Activated naive CD4-positive, alpha-beta T cell treated with anti-CD3 and anti-CD28 coated beads for 36 hours (primary cell): ENCODE measurements at regions not wholly inside any gene's neighbourhood (a gene's known extent, or its start where the extent isn't known, plus 50 kb on each side); places are given as distances from the start of the nearest gene placed in this dataset.

ENCODE experiments used
- CTCF ChIA-PET: fragments of 350-600 bp; sonication (Branson Sonifier 250); formaldehyde crosslinking; loops from one replicate; lab custom pipeline; 2021; ENCODE audit warnings: antibody characterized with exemption; lab: Charles Lee
- DNase-seq: peaks from one replicate; pipeline ENCODE4 v3.0.0-alpha.2; 2020
- H3K27ac Mint-ChIP-seq: one replicate; pipeline ENCODE4 v1.8.0; 2021; ENCODE audit warnings: mild to moderate bottlenecking, mixed read lengths
- H3K27me3 Mint-ChIP-seq: one replicate; pipeline ENCODE4 v1.8.0; 2021; ENCODE audit warnings: low read depth, mixed read lengths
- H3K36me3 Mint-ChIP-seq: one replicate; pipeline ENCODE4 v1.8.0; 2021; ENCODE audit warnings: low read depth, mixed read lengths
- H3K4me1 Mint-ChIP-seq: one replicate; pipeline ENCODE4 v1.8.0; 2021; ENCODE audit warnings: low read depth, mixed read lengths
- H3K4me3 Mint-ChIP-seq: one replicate; pipeline ENCODE4 v1.8.0; 2021; ENCODE audit warnings: mild to moderate bottlenecking, moderate library complexity, mixed read lengths
- H3K9me3 Mint-ChIP-seq: one replicate; pipeline ENCODE4 v1.8.0; 2021; ENCODE audit warnings: mixed read lengths
- intact Hi-C: fragments of 100-400 bp; cut with micrococcal nuclease; formaldehyde crosslinking; loops from one replicate; pipeline ENCODE4 v1.15.1; 2023

GRCh38 chr6:84466511-84466910, 239.1 kb upstream of the CEP162 start:
- H3K4me3 Mint-ChIP-seq, result no peak overlapping the region
- DNase-seq, result no peak
- no peaks in the 10 kb centered on the region for H3K4me1 Mint-ChIP-seq
- intact Hi-C loops, result no loop called here
- no peaks in the 10 kb centered on the region for H3K36me3 Mint-ChIP-seq
- H3K27me3 Mint-ChIP-seq, result no peaks in the 10 kb centered on the region
- H3K9me3 Mint-ChIP-seq, result no peaks in the 10 kb centered on the region
- H3K27ac Mint-ChIP-seq, result no peak overlapping the region
- CTCF ChIA-PET, result interaction anchor here (0.7 kb wide), 1 partner anchor 628 kb away, joined by 3 read pairs; no protein-coding TSS in a partner anchor

GRCh38 chr6:84464471-84464870, 237.0 kb upstream of the CEP162 start:
- Mint-ChIP-seq H3K27ac (no peak overlapping the region), H3K27me3 (no peaks in the 10 kb centered on the region), H3K4me3 (no peak overlapping the region), H3K9me3 (no peaks in the 10 kb centered on the region), H3K36me3 (no peaks in the 10 kb centered on the region), H3K4me1 (no peaks in the 10 kb centered on the region)
- intact Hi-C loops, result no loop called here
- CTCF ChIA-PET, result no interaction called here
- no peak for DNase-seq

DNA sequence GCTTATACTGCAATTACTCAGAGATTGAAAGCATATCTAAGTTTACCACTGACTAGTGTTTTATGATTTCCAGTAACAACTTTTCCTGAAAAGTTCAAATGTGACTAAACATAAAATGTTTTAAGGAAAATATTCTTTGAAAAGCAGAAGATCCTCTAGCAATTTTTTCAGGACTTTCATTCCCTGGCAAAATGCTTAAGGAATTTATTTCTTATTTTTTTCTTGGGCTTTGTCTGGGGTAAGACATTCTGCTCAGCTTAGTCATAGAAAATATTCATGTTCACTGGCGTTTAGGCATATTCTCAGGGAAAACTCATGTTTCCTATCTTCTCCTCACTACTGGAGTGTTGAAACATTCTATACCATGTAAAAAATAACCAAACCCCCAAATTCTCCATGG, 235.3 kb upstream of the CEP162 start:
- H3K4me3 Mint-ChIP-seq, result no peak overlapping the region
- intact Hi-C loops, result no loop called here
- CTCF ChIA-PET, result no interaction called here

DNA sequence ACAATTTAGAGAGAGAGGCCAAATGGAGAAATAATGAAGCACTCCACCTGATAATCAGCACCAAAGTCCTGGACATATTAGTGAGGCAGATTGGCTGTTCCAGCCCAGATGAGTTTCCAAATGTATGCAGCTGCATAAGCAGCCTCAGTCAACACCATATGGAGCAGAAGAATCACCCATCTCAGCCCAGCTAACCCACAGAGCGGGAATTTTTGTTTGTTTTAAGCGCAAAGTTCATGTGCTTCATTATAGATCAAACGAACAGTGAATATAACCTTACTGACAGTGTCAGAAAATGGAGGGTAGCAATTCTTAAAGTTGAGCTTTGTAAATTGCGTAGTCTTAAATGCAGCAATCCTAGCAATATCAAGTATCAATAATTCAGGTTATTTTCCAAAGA, 234.0 kb upstream of the CEP162 start:
- Mint-ChIP-seq H3K27ac (no peak overlapping the region), H3K4me1 (no peaks in the 10 kb centered on the region), H3K9me3 (no peaks in the 10 kb centered on the region), H3K27me3 (no peaks in the 10 kb centered on the region), H3K4me3 (no peak overlapping the region), H3K36me3 (no peaks in the 10 kb centered on the region)
- CTCF ChIA-PET, result no interaction called here
- DNase-seq, result no peak
- intact Hi-C loops, result no loop called here

More for the DNA sequence above, 235.3 kb upstream of the CEP162 start:
- no peaks in the 10 kb centered on the region for H3K9me3 Mint-ChIP-seq
- H3K4me1 Mint-ChIP-seq, result no peaks in the 10 kb centered on the region
- no peaks in the 10 kb centered on the region for H3K36me3 Mint-ChIP-seq
- DNase-seq, result no peak
- H3K27ac Mint-ChIP-seq, result no peak overlapping the region
- no peaks in the 10 kb centered on the region for H3K27me3 Mint-ChIP-seq

DNA sequence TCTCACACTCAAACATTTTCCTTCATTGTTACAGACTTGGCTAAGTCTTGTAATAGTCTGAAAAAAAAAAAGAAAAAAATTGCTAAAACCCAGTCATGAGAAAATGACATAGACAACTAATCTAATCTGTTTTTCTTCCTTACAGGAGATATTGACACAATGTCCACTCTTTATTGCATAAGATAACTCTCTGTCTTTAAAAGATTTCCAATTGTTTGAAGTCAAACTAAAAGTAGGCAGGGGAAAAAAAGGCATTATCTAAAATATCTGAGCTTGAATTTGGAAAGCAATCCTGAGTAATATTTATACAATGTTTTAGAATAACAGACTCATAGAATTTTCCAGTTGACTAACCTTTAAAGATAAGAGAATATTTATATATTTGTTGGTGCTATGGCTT, 233.0 kb upstream of the CEP162 start:
- Mint-ChIP-seq H3K4me1 (no peaks in the 10 kb centered on the region), H3K9me3 (no peaks in the 10 kb centered on the region), H3K27me3 (no peaks in the 10 kb centered on the region), H3K36me3 (no peaks in the 10 kb centered on the region), H3K4me3 (no peak overlapping the region), H3K27ac (no peak overlapping the region)
- intact Hi-C loops, result no loop called here
- CTCF ChIA-PET, result no interaction called here
- no peak for DNase-seq

GRCh38 chr6:84459401-84459800, 232.0 kb upstream of the CEP162 start:
- Mint-ChIP-seq H3K4me3 (no peak overlapping the region), H3K27me3 (no peaks in the 10 kb centered on the region), H3K4me1 (no peaks in the 10 kb centered on the region), H3K27ac (no peak overlapping the region), H3K9me3 (no peaks in the 10 kb centered on the region), H3K36me3 (no peaks in the 10 kb centered on the region)
- CTCF ChIA-PET, result no interaction called here
- DNase-seq, result no peak
- intact Hi-C loops, result no loop called here

- no peaks in the 10 kb centered on the region for H3K4me1 Mint-ChIP-seq
- H3K27me3 Mint-ChIP-seq, result no peaks in the 10 kb centered on the region
- no peaks in the 10 kb centered on the region for H3K9me3 Mint-ChIP-seq
- H3K4me3 Mint-ChIP-seq, result no peak overlapping the region
- no peak for DNase-seq
- intact Hi-C loops, result no loop called here
- H3K36me3 Mint-ChIP-seq, result no peaks in the 10 kb centered on the region
- CTCF ChIA-PET, result no interaction called here
- no peak overlapping the region for H3K27ac Mint-ChIP-seq
These were observed 230.8 kb upstream of the CEP162 start for GRCh38 chr6:84458271-84458670.

GRCh38 chr6:84457276-84457675, 229.8 kb upstream of the CEP162 start:
- DNase-seq, result no peak
- Mint-ChIP-seq H3K27ac (no peak overlapping the region), H3K27me3 (no peaks in the 10 kb centered on the region), H3K9me3 (peaks cover 2% of the 10 kb centered on the region), H3K36me3 (no peaks in the 10 kb centered on the region), H3K4me1 (no peaks in the 10 kb centered on the region), H3K4me3 (no peak overlapping the region)
- intact Hi-C loops, result no loop called here
- CTCF ChIA-PET, result no interaction called here

DNA sequence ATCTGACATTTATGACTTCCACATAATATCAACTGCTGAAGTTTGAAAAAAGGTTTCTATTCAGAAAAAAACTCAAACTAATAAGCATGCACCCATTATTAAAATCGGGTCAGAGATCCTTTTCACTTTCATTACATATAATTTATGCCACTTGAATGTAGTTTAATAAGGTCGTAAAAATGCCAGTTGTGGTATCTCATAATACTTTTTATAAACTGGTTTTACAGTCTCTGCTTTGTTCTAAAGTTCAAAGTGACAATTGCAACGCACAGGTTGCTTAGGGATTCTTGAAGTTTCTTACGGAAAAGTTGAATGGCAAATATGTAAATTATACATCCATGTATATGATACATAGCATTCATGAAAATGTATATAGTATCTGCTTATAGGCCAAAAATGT, 229.4 kb upstream of the CEP162 start:
- peaks cover 2% of the 10 kb centered on the region for H3K9me3 Mint-ChIP-seq
- no peak for DNase-seq
- intact Hi-C loops, result no loop called here
- no peak overlapping the region for H3K4me3 Mint-ChIP-seq
- H3K36me3 Mint-ChIP-seq, result no peaks in the 10 kb centered on the region
- CTCF ChIA-PET, result no interaction called here
- H3K4me1 Mint-ChIP-seq, result no peaks in the 10 kb centered on the region
- no peak overlapping the region for H3K27ac Mint-ChIP-seq
- H3K27me3 Mint-ChIP-seq, result no peaks in the 10 kb centered on the region

- DNase-seq, result no peak
- H3K4me1 Mint-ChIP-seq, result no peaks in the 10 kb centered on the region
- peaks cover 2% of the 10 kb centered on the region for H3K9me3 Mint-ChIP-seq
- intact Hi-C loops, result no loop called here
- H3K27ac Mint-ChIP-seq, result no peak overlapping the region
- H3K36me3 Mint-ChIP-seq, result no peaks in the 10 kb centered on the region
- H3K4me3 Mint-ChIP-seq, result no peak overlapping the region
- CTCF ChIA-PET, result no interaction called here
- no peaks in the 10 kb centered on the region for H3K27me3 Mint-ChIP-seq
These were observed 228.1 kb upstream of the CEP162 start for GRCh38 chr6:84455511-84456029.

DNA sequence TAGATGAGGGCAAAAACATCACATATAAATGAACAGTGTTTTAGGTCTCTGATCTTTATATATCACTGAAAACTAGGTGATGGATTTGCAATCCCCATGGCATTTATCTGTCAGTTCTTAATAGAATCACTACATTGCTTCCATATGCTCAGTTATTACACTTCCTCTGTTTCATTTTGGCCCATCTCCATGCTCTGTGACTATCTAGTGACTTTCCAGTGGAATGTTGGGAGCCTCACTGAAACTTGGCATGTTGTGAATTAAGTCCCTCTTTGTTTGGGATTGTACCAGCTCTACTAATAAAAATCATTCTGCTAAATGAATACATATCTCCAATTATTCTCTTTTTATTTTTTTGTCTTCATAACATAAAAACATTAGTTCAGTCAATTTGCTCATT, 226.1 kb upstream of the CEP162 start:
- H3K9me3 Mint-ChIP-seq, result peaks cover 2% of the 10 kb centered on the region
- H3K4me3 Mint-ChIP-seq, result no peak overlapping the region
- H3K36me3 Mint-ChIP-seq, result no peaks in the 10 kb centered on the region

DNA sequence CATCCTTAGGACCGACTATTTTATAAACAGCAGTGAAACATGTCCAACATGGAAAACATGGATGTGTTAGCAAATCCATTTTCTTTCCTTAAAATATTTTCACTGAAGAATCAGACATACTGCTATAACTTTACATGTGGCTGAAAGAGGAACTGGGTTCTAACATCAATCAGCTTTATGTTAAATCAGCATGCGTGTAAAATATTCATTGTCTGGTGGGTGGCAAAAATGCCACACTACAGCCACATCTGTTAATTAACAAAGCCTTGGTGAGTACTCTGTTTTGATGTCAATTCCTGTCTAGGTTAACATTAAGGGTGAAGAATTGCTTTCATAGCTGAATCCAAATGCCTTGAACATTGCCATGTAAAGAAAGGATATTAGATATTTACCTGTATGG, 222.6 kb upstream of the CEP162 start:
- Mint-ChIP-seq H3K27me3 (no peaks in the 10 kb centered on the region), H3K27ac (no peak overlapping the region), H3K4me3 (no peak overlapping the region), H3K9me3 (peaks cover 2% of the 10 kb centered on the region), H3K36me3 (no peaks in the 10 kb centered on the region), H3K4me1 (no peaks in the 10 kb centered on the region)
- DNase-seq, result no peak
- intact Hi-C loops, result no loop called here
- CTCF ChIA-PET, result no interaction called here

More for the DNA sequence above, 226.1 kb upstream of the CEP162 start:
- CTCF ChIA-PET, result no interaction called here
- H3K27ac Mint-ChIP-seq, result no peak overlapping the region
- H3K27me3 Mint-ChIP-seq, result no peaks in the 10 kb centered on the region
- H3K4me1 Mint-ChIP-seq, result no peaks in the 10 kb centered on the region
- intact Hi-C loops, result no loop called here
- no peak for DNase-seq

- Mint-ChIP-seq H3K27me3 (no peaks in the 10 kb centered on the region), H3K4me3 (no peak overlapping the region), H3K4me1 (no peaks in the 10 kb centered on the region), H3K36me3 (no peaks in the 10 kb centered on the region), H3K27ac (no peak overlapping the region), H3K9me3 (peaks cover 2% of the 10 kb centered on the region)
- CTCF ChIA-PET, result no interaction called here
- intact Hi-C loops, result no loop called here
- DNase-seq, result no peak
These were observed 221.8 kb upstream of the CEP162 start for GRCh38 chr6:84449220-84449619.

GRCh38 chr6:84448331-84448730, 220.9 kb upstream of the CEP162 start:
- H3K9me3 Mint-ChIP-seq, result peaks cover 2% of the 10 kb centered on the region
- intact Hi-C loops, result no loop called here
- H3K4me3 Mint-ChIP-seq, result no peak overlapping the region
- no peak overlapping the region for H3K27ac Mint-ChIP-seq
- CTCF ChIA-PET, result no interaction called here
- H3K4me1 Mint-ChIP-seq, result no peaks in the 10 kb centered on the region
- no peak for DNase-seq
- no peaks in the 10 kb centered on the region for H3K36me3 Mint-ChIP-seq
- no peaks in the 10 kb centered on the region for H3K27me3 Mint-ChIP-seq
